H1 (cell line): ENCODE measurements at regions not wholly inside any gene's neighbourhood (a gene's known extent, or its start where the extent isn't known, plus 50 kb on each side); places are given as distances from the start of the nearest gene placed in this dataset.

Experiments
- CBX8 ChIP-seq: fragments of 300-800, 300-1000 bp; sonication (generic); IDR thresholded peaks from 2 replicates; pipeline ENCODE4 v1.7.1; 2016; ENCODE audit warnings: low read depth, low read length, borderline replicate concordance
- GABPA ChIP-seq: IDR thresholded peaks from 2 replicates; pipeline ENCODE4 v1.6.1; 2011; ENCODE audit warnings: mild to moderate bottlenecking, low read length, moderate library complexity, borderline replicate concordance; ENCODE audit not compliant: insufficient read depth

- no peak for TF ChIP-seq CBX8
- TF ChIP-seq GABPA, result no peak
Observed at GRCh38 chr7:17679458-17679857, 260.8 kb downstream of the SNX13 start (continued).
